HEK293 (cell line): ENCODE measurements at regions not wholly inside any gene's neighbourhood (a gene's known extent, or its start where the extent isn't known, plus 50 kb on each side); places are given as distances from the start of the nearest gene placed in this dataset.

Source experiments
- CTCF ChIA-PET: fragments of 350-600 bp; formaldehyde crosslinking; extraction: SDS; loops from one replicate; lab custom pipeline; 2021; ENCODE audit warnings: antibody characterized with exemption; lab: Yijun Ruan, JAX
- POLR2A ChIA-PET: fragments of 300-600 bp; formaldehyde crosslinking; extraction: SDS; loops from one replicate; lab custom pipeline; 2020; ENCODE audit warnings: antibody characterized with exemption, inconsistent platforms; lab: Yijun Ruan, JAX
- H3K27ac ChIP-seq: fragments of 200-500 bp; sonication (Bioruptor generic); 2 replicates; pipeline ENCODE4 v1.5.1; 2014; ENCODE audit warnings: low read depth, low read length, control low read depth, inconsistent platforms; ENCODE audit errors: extremely low read depth
- H3K36me3 ChIP-seq, 2 experiments: fragments of 200-500 bp in 1 of 2; sonication (Bioruptor generic) in 1 of 2; 1 replicate in 1 of 2; 2 replicates in 1 of 2; pipeline ENCODE4 v1.5.1; 2014 to 2017; ENCODE audit warnings: inconsistent platforms in 2 of 2, low read length in 2 of 2; ENCODE audit not compliant: control insufficient read depth in 2 of 2, insufficient read depth in 1 of 2
- H3K4me1 ChIP-seq: fragments of 200-500 bp; sonication (Bioruptor generic); 2 replicates; pipeline ENCODE4 v1.5.1; 2014; ENCODE audit warnings: mild to moderate bottlenecking, low read length, inconsistent platforms; ENCODE audit not compliant: control insufficient read depth, insufficient read depth
- H3K4me3 ChIP-seq: 2 replicates; pipeline ENCODE4 v1.5.1; 2011; ENCODE audit warnings: low read depth, mild to moderate bottlenecking, control low read depth, low read length, moderate library complexity
- H3K9me3 ChIP-seq: fragments of 200-500 bp; sonication (Bioruptor generic); 2 replicates; pipeline ENCODE4 v1.5.1; 2014; ENCODE audit warnings: low read depth, low read length, inconsistent platforms; ENCODE audit not compliant: control insufficient read depth, insufficient read depth
- EGR2 ChIP-seq: fragments of 450-650 bp; formaldehyde crosslinking; IDR thresholded peaks from 2 replicates; pipeline ENCODE4 v1.5.1; 2016; ENCODE audit warnings: low read depth, missing biosample characterization, missing genetic modification characterization
- IKZF3 ChIP-seq: fragments of 450-650 bp; IDR thresholded peaks from 2 replicates; pipeline ENCODE4 v1.5.0; 2018; ENCODE audit warnings: missing biosample characterization, mild to moderate bottlenecking, missing genetic modification characterization, moderate library complexity
- KLF16 ChIP-seq: fragments of 450-650 bp; formaldehyde crosslinking; IDR thresholded peaks from 2 replicates; pipeline ENCODE4 v1.5.1; 2017; ENCODE audit warnings: missing biosample characterization, missing genetic modification characterization
- KLF9 ChIP-seq: fragments of 450-650 bp; formaldehyde crosslinking; IDR thresholded peaks from 2 replicates; pipeline ENCODE4 v1.5.1; 2016; ENCODE audit warnings: missing biosample characterization, missing genetic modification characterization, low read depth
- REPIN1 ChIP-seq: fragments of 450-650 bp; formaldehyde crosslinking; IDR thresholded peaks from 2 replicates; pipeline ENCODE4 v1.5.1; 2017; ENCODE audit warnings: missing biosample characterization, missing genetic modification characterization, low read depth
- ZFP3 ChIP-seq: fragments of 450-650 bp; formaldehyde crosslinking; IDR thresholded peaks from 2 replicates; pipeline ENCODE4 v1.5.1; 2016; ENCODE audit warnings: low read depth, missing biosample characterization, missing genetic modification characterization
- ZNF138 ChIP-seq: fragments of 450-650 bp; formaldehyde crosslinking; IDR thresholded peaks from 2 replicates; pipeline ENCODE4 v1.5.1; 2016; ENCODE audit warnings: missing biosample characterization, missing genetic modification characterization, borderline replicate concordance
- ZNF184 ChIP-seq: fragments of 450-650 bp; IDR thresholded peaks from 2 replicates; pipeline ENCODE4 v1.5.1; 2018; ENCODE audit warnings: missing biosample characterization, mild to moderate bottlenecking, missing genetic modification characterization
- ZNF248 ChIP-seq: fragments of 450-650 bp; formaldehyde crosslinking; IDR thresholded peaks from 2 replicates; pipeline ENCODE4 v1.5.1; 2017; ENCODE audit warnings: missing biosample characterization, missing genetic modification characterization
- ZNF311 ChIP-seq: fragments of 450-650 bp; formaldehyde crosslinking; IDR thresholded peaks from 2 replicates; pipeline ENCODE4 v1.5.1; 2017; ENCODE audit warnings: missing biosample characterization, missing genetic modification characterization, borderline replicate concordance
- ZNF48 ChIP-seq: fragments of 450-650 bp; formaldehyde crosslinking; IDR thresholded peaks from 2 replicates; pipeline ENCODE4 v1.5.1; 2016; ENCODE audit warnings: missing biosample characterization, missing genetic modification characterization
- ZNF510 ChIP-seq: fragments of 450-650 bp; formaldehyde crosslinking; IDR thresholded peaks from 2 replicates; pipeline ENCODE4 v1.5.1; 2018; ENCODE audit warnings: mild to moderate bottlenecking, missing genetic modification characterization, missing biosample characterization; ENCODE audit not compliant: insufficient replicate concordance
- ZNF521 ChIP-seq: fragments of 450-650 bp; formaldehyde crosslinking; IDR thresholded peaks from 2 replicates; pipeline ENCODE4 v1.5.1; 2017; ENCODE audit warnings: missing biosample characterization, mild to moderate bottlenecking, missing genetic modification characterization
- ZNF548 ChIP-seq: fragments of 450-650 bp; formaldehyde crosslinking; IDR thresholded peaks from 2 replicates; pipeline ENCODE4 v1.5.1; 2016; ENCODE audit warnings: missing biosample characterization, missing genetic modification characterization
- ZNF561 ChIP-seq: fragments of 450-650 bp; IDR thresholded peaks from 2 replicates; pipeline ENCODE4 v1.5.1; 2018; ENCODE audit warnings: missing biosample characterization, missing genetic modification characterization, borderline replicate concordance
- ZNF585B ChIP-seq: fragments of 450-650 bp; formaldehyde crosslinking; IDR thresholded peaks from 2 replicates; pipeline ENCODE4 v1.5.1; 2016; ENCODE audit warnings: missing biosample characterization, missing genetic modification characterization
- ZNF623 ChIP-seq: fragments of 450-650 bp; formaldehyde crosslinking; IDR thresholded peaks from 2 replicates; pipeline ENCODE4 v1.5.1; 2016; ENCODE audit warnings: missing biosample characterization, missing genetic modification characterization
- ZNF654 ChIP-seq: fragments of 450-650 bp; formaldehyde crosslinking; IDR thresholded peaks from 2 replicates; pipeline ENCODE4 v1.5.1; 2016; ENCODE audit warnings: low read depth, missing biosample characterization, missing genetic modification characterization
- TF ChIP-seq, protein P1 (sequence below): fragments of 450-650 bp; formaldehyde crosslinking; IDR thresholded peaks from 2 replicates; pipeline ENCODE4 v1.5.1; 2016; ENCODE audit warnings: missing biosample characterization, missing genetic modification characterization
- TF ChIP-seq, protein P2 (sequence below): fragments of 450-650 bp; formaldehyde crosslinking; IDR thresholded peaks from 2 replicates; pipeline ENCODE4 v1.5.1; 2016; ENCODE audit warnings: missing biosample characterization, missing genetic modification characterization
- TF ChIP-seq, protein P3 (sequence below): fragments of 450-650 bp; formaldehyde crosslinking; IDR thresholded peaks from 2 replicates; pipeline ENCODE4 v1.5.1; 2017; ENCODE audit warnings: missing biosample characterization, missing genetic modification characterization
- TF ChIP-seq, protein P4 (sequence below): fragments of 450-650 bp; formaldehyde crosslinking; IDR thresholded peaks from 2 replicates; pipeline ENCODE4 v1.5.1; 2016; ENCODE audit warnings: missing biosample characterization, missing genetic modification characterization
- TF ChIP-seq, protein P5 (sequence below): fragments of 450-650 bp; formaldehyde crosslinking; IDR thresholded peaks from 2 replicates; pipeline ENCODE4 v1.5.1; 2016; ENCODE audit warnings: missing biosample characterization, missing genetic modification characterization
- TF ChIP-seq, protein P6 (sequence below): fragments of 450-650 bp; formaldehyde crosslinking; IDR thresholded peaks from 2 replicates; pipeline ENCODE4 v1.5.1; 2017; ENCODE audit warnings: missing biosample characterization, missing genetic modification characterization

DNA sequence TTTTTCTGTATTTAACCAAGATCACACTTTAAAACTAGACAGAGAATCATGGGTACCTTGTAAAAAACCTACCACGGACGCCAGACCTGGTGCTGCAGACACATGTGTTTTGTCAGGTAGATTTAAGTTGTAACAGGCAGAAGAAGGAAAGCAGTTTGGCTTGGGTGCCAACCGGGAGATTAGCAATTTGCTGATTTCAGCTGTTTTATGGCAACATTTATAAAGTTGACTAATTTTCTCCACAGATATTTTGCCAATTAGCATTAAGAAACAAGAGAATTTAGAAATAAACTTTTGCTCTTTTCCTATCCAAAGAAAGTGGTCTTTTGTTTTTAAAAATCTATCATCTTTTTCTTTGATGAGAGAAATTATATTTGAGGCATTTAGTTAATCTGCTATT, 76.3 kb upstream of the STOX2 start (continued):
- TF ChIP-seq, protein P1, sequence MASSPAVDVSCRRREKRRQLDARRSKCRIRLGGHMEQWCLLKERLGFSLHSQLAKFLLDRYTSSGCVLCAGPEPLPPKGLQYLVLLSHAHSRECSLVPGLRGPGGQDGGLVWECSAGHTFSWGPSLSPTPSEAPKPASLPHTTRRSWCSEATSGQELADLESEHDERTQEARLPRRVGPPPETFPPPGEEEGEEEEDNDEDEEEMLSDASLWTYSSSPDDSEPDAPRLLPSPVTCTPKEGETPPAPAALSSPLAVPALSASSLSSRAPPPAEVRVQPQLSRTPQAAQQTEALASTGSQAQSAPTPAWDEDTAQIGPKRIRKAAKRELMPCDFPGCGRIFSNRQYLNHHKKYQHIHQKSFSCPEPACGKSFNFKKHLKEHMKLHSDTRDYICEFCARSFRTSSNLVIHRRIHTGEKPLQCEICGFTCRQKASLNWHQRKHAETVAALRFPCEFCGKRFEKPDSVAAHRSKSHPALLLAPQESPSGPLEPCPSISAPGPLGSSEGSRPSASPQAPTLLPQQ (tag by site-specific recombination), result no peak
- TF ChIP-seq, protein P2, sequence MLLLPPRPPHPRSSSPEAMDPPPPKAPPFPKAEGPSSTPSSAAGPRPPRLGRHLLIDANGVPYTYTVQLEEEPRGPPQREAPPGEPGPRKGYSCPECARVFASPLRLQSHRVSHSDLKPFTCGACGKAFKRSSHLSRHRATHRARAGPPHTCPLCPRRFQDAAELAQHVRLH, result no peak
- TF ChIP-seq ZNF184 (tag by site-specific recombination), result no peak
- TF ChIP-seq ZNF311 (tag by site-specific recombination), result no peak
- TF ChIP-seq, protein P3, sequence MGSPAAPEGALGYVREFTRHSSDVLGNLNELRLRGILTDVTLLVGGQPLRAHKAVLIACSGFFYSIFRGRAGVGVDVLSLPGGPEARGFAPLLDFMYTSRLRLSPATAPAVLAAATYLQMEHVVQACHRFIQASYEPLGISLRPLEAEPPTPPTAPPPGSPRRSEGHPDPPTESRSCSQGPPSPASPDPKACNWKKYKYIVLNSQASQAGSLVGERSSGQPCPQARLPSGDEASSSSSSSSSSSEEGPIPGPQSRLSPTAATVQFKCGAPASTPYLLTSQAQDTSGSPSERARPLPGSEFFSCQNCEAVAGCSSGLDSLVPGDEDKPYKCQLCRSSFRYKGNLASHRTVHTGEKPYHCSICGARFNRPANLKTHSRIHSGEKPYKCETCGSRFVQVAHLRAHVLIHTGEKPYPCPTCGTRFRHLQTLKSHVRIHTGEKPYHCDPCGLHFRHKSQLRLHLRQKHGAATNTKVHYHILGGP (tag by site-specific recombination), result no peak
- no peak for TF ChIP-seq ZNF48
- no peak for TF ChIP-seq ZNF561 (tag by site-specific recombination)
- TF ChIP-seq, all 188 proteins: peak for 0

DNA sequence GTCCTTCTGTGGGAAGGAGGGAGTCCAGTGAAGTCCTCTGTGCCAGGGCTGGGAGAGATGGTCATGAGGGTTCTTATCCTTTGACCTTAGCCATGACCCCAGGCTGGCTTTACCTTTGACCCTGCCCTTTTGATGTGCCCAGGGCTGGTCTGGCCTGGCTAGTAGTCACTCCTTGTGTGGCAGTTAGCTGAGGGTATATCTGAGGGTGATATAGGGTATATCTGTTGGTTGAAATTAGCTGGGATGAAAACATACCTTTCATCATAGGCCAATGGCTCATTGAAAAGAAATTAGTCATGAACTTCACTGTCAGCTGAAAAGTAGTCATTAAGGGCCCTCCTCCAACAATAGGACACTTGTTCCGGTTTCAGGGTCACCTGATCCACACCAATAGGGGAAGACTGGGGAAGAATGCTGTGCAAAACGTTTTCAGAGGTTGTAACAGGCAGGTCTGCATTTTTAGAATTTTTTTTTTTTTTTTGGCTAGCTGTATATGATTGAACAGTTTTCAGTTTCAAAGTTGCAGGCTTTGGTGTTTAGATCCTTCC, 74.6 kb upstream of the STOX2 start:
- no peak for TF ChIP-seq REPIN1 (tag by site-specific recombination)
- TF ChIP-seq, all 188 proteins: peak for 0
- H3K4me3 ChIP-seq, result no peak overlapping the region
- no peaks in the 10 kb centered on the region for H3K9me3 ChIP-seq
- ChIA-PET POLR2A (no interaction called here), CTCF (interaction anchor here (0.6 to 0.7 kb wide), 4 partner anchors 14 to 1286 kb away, joined by 3 to 5 read pairs (median 3); no protein-coding TSS in a partner anchor)
- no peak overlapping the region for H3K27ac ChIP-seq
- no peaks in the 10 kb centered on the region for H3K4me1 ChIP-seq
- H3K36me3 ChIP-seq, result no peaks in the 10 kb centered on the region

DNA sequence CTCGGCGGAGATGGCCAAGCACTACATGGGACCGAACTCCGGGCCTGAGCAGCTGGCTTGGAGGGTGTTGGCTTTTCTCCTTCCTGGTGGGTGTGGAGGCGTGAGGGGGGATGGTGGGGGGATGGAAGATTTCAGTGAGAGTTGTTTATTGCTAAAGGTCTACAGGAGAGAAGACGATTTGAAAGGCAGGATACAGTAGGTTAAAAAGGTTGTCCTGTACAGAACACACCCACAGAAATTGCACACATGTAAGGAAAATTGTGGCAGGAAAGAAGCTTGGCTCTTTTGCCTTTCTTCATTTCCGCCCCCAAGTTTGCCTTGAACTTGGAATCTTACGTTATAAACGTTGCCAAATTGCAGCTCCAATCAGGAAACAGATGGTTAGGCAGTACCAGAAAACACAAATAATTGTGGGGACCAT, 74.1 kb upstream of the STOX2 start:
- ChIA-PET CTCF (interaction anchor here (0.6 to 1.2 kb wide), 5 partner anchors 14 to 1286 kb away, joined by 3 to 5 read pairs (median 3); no protein-coding TSS in a partner anchor), POLR2A (no interaction called here)
- H3K27ac ChIP-seq, result no peak overlapping the region

More for the DNA sequence above, 74.1 kb upstream of the STOX2 start:
- TF ChIP-seq KLF16 (tag by site-specific recombination) (no peak), ZNF248 (tag by site-specific recombination) (no peak), ZNF623 (no peak), ZNF138 (tag by site-specific recombination) (no peak), EGR2 (tag by site-specific recombination) (no peak), ZNF521 (no peak), KLF9 (no peak), ZNF548 (tag by site-specific recombination) (no peak), ZNF585B (tag by site-specific recombination) (no peak), ZNF510 (no peak), ZFP3 (tag by site-specific recombination) (no peak), ZNF654 (tag by site-specific recombination) (no peak), IKZF3 (tag by site-specific recombination) (no peak)
- TF ChIP-seq, protein P4, sequence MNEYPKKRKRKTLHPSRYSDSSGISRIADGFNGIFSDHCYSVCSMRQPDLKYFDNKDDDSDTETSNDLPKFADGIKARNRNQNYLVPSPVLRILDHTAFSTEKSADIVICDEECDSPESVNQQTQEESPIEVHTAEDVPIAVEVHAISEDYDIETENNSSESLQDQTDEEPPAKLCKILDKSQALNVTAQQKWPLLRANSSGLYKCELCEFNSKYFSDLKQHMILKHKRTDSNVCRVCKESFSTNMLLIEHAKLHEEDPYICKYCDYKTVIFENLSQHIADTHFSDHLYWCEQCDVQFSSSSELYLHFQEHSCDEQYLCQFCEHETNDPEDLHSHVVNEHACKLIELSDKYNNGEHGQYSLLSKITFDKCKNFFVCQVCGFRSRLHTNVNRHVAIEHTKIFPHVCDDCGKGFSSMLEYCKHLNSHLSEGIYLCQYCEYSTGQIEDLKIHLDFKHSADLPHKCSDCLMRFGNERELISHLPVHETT, result no peak
- TF ChIP-seq, protein P5, sequence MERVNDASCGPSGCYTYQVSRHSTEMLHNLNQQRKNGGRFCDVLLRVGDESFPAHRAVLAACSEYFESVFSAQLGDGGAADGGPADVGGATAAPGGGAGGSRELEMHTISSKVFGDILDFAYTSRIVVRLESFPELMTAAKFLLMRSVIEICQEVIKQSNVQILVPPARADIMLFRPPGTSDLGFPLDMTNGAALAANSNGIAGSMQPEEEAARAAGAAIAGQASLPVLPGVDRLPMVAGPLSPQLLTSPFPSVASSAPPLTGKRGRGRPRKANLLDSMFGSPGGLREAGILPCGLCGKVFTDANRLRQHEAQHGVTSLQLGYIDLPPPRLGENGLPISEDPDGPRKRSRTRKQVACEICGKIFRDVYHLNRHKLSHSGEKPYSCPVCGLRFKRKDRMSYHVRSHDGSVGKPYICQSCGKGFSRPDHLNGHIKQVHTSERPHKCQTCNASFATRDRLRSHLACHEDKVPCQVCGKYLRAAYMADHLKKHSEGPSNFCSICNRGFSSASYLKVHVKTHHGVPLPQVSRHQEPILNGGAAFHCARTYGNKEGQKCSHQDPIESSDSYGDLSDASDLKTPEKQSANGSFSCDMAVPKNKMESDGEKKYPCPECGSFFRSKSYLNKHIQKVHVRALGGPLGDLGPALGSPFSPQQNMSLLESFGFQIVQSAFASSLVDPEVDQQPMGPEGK (tag by site-specific recombination), result no peak
- TF ChIP-seq, protein P6, sequence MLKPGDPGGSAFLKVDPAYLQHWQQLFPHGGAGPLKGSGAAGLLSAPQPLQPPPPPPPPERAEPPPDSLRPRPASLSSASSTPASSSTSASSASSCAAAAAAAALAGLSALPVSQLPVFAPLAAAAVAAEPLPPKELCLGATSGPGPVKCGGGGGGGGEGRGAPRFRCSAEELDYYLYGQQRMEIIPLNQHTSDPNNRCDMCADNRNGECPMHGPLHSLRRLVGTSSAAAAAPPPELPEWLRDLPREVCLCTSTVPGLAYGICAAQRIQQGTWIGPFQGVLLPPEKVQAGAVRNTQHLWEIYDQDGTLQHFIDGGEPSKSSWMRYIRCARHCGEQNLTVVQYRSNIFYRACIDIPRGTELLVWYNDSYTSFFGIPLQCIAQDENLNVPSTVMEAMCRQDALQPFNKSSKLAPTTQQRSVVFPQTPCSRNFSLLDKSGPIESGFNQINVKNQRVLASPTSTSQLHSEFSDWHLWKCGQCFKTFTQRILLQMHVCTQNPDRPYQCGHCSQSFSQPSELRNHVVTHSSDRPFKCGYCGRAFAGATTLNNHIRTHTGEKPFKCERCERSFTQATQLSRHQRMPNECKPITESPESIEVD, result no peak
- no peaks in the 10 kb centered on the region for H3K9me3 ChIP-seq
- H3K36me3 ChIP-seq, result no peaks in the 10 kb centered on the region
- H3K4me1 ChIP-seq, result no peaks in the 10 kb centered on the region
- H3K4me3 ChIP-seq, result no peak overlapping the region
